Neural crest cell (in vitro differentiated cells): ENCODE measurements at regions not wholly inside any gene's neighbourhood (a gene's known extent, or its start where the extent isn't known, plus 50 kb on each side); places are given as distances from the start of the nearest gene placed in this dataset.

ENCODE experiments used
- DNase-seq: peaks from one replicate; pipeline ENCODE4 v3.0.0; 2021; ENCODE audit warnings: low read depth, mixed read lengths, low spot score
- H3K27ac Mint-ChIP-seq: one replicate; pipeline ENCODE4 v1.8.0; 2021; ENCODE audit warnings: mild to moderate bottlenecking, mixed read lengths; ENCODE audit not compliant: unreplicated experiment
- H3K27me3 Mint-ChIP-seq: 2 replicates; pipeline ENCODE4 v1.8.0; 2021; ENCODE audit warnings: low read depth, mild to moderate bottlenecking, mixed read lengths
- H3K36me3 Mint-ChIP-seq: 2 replicates; pipeline ENCODE4 v1.8.0; 2021; ENCODE audit warnings: low read depth, mild to moderate bottlenecking, mixed read lengths
- H3K4me1 Mint-ChIP-seq: 2 replicates; pipeline ENCODE4 v1.8.0; 2021; ENCODE audit warnings: mixed read lengths
- H3K4me3 Mint-ChIP-seq: one replicate; pipeline ENCODE4 v1.8.0; 2021; ENCODE audit warnings: mild to moderate bottlenecking, mixed read lengths
- H3K9me3 Mint-ChIP-seq: 2 replicates; pipeline ENCODE4 v1.8.0; 2021; ENCODE audit warnings: mixed read lengths
- CTCF ChIP-seq: fragments of 200-600 bp; sonication (generic); conservative IDR thresholded peaks from 2 replicates; pipeline ENCODE4 v1.5.0; 2021; ENCODE audit warnings: antibody characterized with exemption, mild to moderate bottlenecking

GRCh38 chr3:69454204-69454787 lies 68.4 kb upstream of the FRMD4B start:
- Mint-ChIP-seq H3K36me3 (no peaks in the 10 kb centered on the region), H3K9me3 (peaks cover 4% of the 10 kb centered on the region), H3K4me3 (no peak overlapping the region), H3K27ac (no peak overlapping the region), H3K4me1 (no peaks in the 10 kb centered on the region), H3K27me3 (no peaks in the 10 kb centered on the region)
- no peak for TF ChIP-seq CTCF
- DNase-seq, result no peak

- DNase-seq, result no peak
- no peaks in the 10 kb centered on the region for H3K4me1 Mint-ChIP-seq
- no peak overlapping the region for H3K4me3 Mint-ChIP-seq
- no peaks in the 10 kb centered on the region for H3K36me3 Mint-ChIP-seq
- no peaks in the 10 kb centered on the region for H3K9me3 Mint-ChIP-seq
- H3K27me3 Mint-ChIP-seq, result no peaks in the 10 kb centered on the region
- TF ChIP-seq CTCF, result no peak
- H3K27ac Mint-ChIP-seq, result no peak overlapping the region
Measured at GRCh38 chr3:69452295-69452694, 66.4 kb upstream of the FRMD4B start.

GRCh38 chr3:69451594-69451993 lies 65.7 kb upstream of the FRMD4B start:
- H3K4me1 Mint-ChIP-seq, result no peaks in the 10 kb centered on the region
- no peaks in the 10 kb centered on the region for H3K9me3 Mint-ChIP-seq
- H3K36me3 Mint-ChIP-seq, result no peaks in the 10 kb centered on the region
- no peak overlapping the region for H3K4me3 Mint-ChIP-seq
- no peak overlapping the region for H3K27ac Mint-ChIP-seq
- H3K27me3 Mint-ChIP-seq, result no peaks in the 10 kb centered on the region
- peak; percentile 31 for TF ChIP-seq CTCF
- DNase-seq, result no peak

GRCh38 chr3:69448877-69449276 lies 63.0 kb upstream of the FRMD4B start:
- Mint-ChIP-seq H3K27ac (no peak overlapping the region), H3K9me3 (peaks cover 2% of the 10 kb centered on the region), H3K4me1 (no peaks in the 10 kb centered on the region), H3K36me3 (no peaks in the 10 kb centered on the region), H3K27me3 (no peaks in the 10 kb centered on the region), H3K4me3 (no peak overlapping the region)
- no peak for TF ChIP-seq CTCF
- DNase-seq, result no peak

- H3K27ac Mint-ChIP-seq, result no peak overlapping the region
- TF ChIP-seq CTCF, result no peak
- DNase-seq, result no peak
- H3K9me3 Mint-ChIP-seq, result peaks cover 2% of the 10 kb centered on the region
- H3K27me3 Mint-ChIP-seq, result no peaks in the 10 kb centered on the region
- H3K4me1 Mint-ChIP-seq, result peaks cover 9% of the 10 kb centered on the region
- no peaks in the 10 kb centered on the region for H3K36me3 Mint-ChIP-seq
- no peak overlapping the region for H3K4me3 Mint-ChIP-seq
Measured at GRCh38 chr3:69446402-69447072, 60.6 kb upstream of the FRMD4B start.
